Parathyroid adenoma (tissue), 2 donors: ENCODE measurements at regions not wholly inside any gene's neighbourhood (a gene's known extent, or its start where the extent isn't known, plus 50 kb on each side); places are given as distances from the start of the nearest gene placed in this dataset.

ENCODE experiments used
- H2AFZ ChIP-seq: fragments of 300-600 bp; sonication (generic); one replicate; pipeline ENCODE4 v1.7.0; 2017; ENCODE audit warnings: antibody characterized with exemption, mild to moderate bottlenecking
- H3K27ac ChIP-seq: fragments of 300-600 bp; sonication (generic); one replicate; pipeline ENCODE4 v1.7.0; 2017
- H3K27me3 ChIP-seq: fragments of 300-600 bp; sonication (generic); one replicate; pipeline ENCODE4 v1.7.0; 2017; ENCODE audit warnings: low read length; ENCODE audit not compliant: control insufficient read depth, insufficient read depth
- H3K36me3 ChIP-seq: fragments of 300-600 bp; sonication (generic); one replicate; pipeline ENCODE4 v1.7.0; 2017; ENCODE audit warnings: low read length; ENCODE audit not compliant: control insufficient read depth, insufficient read depth
- H3K4me1 ChIP-seq: fragments of 300-600 bp; sonication (generic); one replicate; pipeline ENCODE4 v1.7.0; 2017; ENCODE audit warnings: control low read depth
- H3K4me2 ChIP-seq: fragments of 300-600 bp; sonication (generic); one replicate; pipeline ENCODE4 v1.7.0; 2017; ENCODE audit warnings: low read length
- H3K4me3 ChIP-seq: fragments of 300-600 bp; sonication (generic); one replicate; pipeline ENCODE4 v1.7.0; 2017; ENCODE audit warnings: low read depth, low read length
- H3K79me2 ChIP-seq: fragments of 300-600 bp; sonication (generic); one replicate; pipeline ENCODE4 v1.7.0; 2017; ENCODE audit warnings: control low read depth
- H3K9ac ChIP-seq: fragments of 300-600 bp; sonication (generic); one replicate; pipeline ENCODE4 v1.7.0; 2017; ENCODE audit warnings: mild to moderate bottlenecking
- H3K9me3 ChIP-seq: fragments of 300-600 bp; sonication (generic); one replicate; pipeline ENCODE4 v1.7.0; 2017; ENCODE audit warnings: low read length; ENCODE audit not compliant: control insufficient read depth
- TF ChIP-seq, protein P1 (sequence below): fragments of 300-600 bp; sonication (generic); IDR thresholded peaks from one replicate; pipeline ENCODE4 v1.7.0; 2017; ENCODE audit warnings: antibody characterized with exemption, mild to moderate bottlenecking
- donor health status: primary hyperparathyroidism.

- Histone ChIP-seq H2AFZ (no peak overlapping the region), H3K4me3 (no peak overlapping the region), H3K79me2 (no peaks in the 10 kb centered on the region), H3K4me2 (no peak overlapping the region), H3K36me3 (no peaks in the 10 kb centered on the region), H3K9ac (no peak overlapping the region), H3K9me3 (no peaks in the 10 kb centered on the region), H3K4me1 (no peaks in the 10 kb centered on the region), H3K27me3 (no peaks in the 10 kb centered on the region), H3K27ac (no peak overlapping the region)
- TF ChIP-seq, protein P1, sequence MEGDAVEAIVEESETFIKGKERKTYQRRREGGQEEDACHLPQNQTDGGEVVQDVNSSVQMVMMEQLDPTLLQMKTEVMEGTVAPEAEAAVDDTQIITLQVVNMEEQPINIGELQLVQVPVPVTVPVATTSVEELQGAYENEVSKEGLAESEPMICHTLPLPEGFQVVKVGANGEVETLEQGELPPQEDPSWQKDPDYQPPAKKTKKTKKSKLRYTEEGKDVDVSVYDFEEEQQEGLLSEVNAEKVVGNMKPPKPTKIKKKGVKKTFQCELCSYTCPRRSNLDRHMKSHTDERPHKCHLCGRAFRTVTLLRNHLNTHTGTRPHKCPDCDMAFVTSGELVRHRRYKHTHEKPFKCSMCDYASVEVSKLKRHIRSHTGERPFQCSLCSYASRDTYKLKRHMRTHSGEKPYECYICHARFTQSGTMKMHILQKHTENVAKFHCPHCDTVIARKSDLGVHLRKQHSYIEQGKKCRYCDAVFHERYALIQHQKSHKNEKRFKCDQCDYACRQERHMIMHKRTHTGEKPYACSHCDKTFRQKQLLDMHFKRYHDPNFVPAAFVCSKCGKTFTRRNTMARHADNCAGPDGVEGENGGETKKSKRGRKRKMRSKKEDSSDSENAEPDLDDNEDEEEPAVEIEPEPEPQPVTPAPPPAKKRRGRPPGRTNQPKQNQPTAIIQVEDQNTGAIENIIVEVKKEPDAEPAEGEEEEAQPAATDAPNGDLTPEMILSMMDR: no peak
Observed at GRCh38 chr18:28794459-28795245, 617.7 kb upstream of the CDH2 start.

- no peaks in the 10 kb centered on the region for H3K27me3 ChIP-seq
- TF ChIP-seq, protein P1: no peak
- no peak overlapping the region for H3K27ac ChIP-seq
- H3K36me3 ChIP-seq: no peaks in the 10 kb centered on the region
- H3K9ac ChIP-seq: no peak overlapping the region
- no peaks in the 10 kb centered on the region for H3K4me1 ChIP-seq
- no peak overlapping the region for H3K4me3 ChIP-seq
- H3K79me2 ChIP-seq: no peaks in the 10 kb centered on the region
- H3K9me3 ChIP-seq: no peaks in the 10 kb centered on the region
- no peak overlapping the region for H3K4me2 ChIP-seq
- no peak overlapping the region for H2AFZ ChIP-seq
Observed at GRCh38 chr18:28793901-28794300, 617.0 kb upstream of the CDH2 start.

DNA sequence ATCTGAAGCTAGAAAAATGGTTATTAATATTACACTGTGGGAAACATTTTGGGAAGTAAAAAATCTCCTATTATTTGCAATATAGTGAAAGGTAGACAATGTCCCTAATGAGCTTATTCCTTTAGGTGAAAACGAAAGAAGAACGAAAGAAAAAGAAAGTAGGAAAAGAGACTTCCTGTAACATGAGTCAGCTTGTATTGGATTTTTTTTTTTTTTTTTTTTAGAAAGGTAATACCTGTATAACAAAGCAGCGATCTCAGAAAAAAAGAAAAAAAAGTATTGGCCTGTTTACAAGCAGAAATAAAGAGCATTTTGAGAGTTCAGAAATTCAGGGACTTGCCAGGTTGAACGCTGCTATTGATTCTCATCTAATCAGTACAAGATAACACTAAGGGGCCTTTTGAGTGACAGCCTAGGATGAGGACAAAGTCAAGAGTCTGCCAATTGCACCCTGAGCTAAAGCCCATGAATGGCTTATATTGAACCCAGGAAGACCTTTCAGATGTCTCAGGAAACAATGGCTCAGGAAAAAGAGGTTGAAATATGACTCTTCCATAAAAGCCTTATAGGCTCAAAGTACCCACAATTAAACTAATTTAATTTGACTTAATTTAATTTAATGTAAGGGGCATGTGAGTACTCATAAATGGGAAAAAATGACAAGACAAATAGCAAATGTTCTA is 615.6 kb upstream of the CDH2 start:
- H3K4me2 ChIP-seq: peak overlapping the region; percentile 11
- no peaks in the 10 kb centered on the region for H3K79me2 ChIP-seq
- TF ChIP-seq, protein P1: no peak
- H3K9me3 ChIP-seq: no peaks in the 10 kb centered on the region
- H2AFZ ChIP-seq: no peak overlapping the region
- no peak overlapping the region for H3K9ac ChIP-seq
- no peaks in the 10 kb centered on the region for H3K4me1 ChIP-seq
- H3K4me3 ChIP-seq: peak overlapping the region; percentile 6
- H3K36me3 ChIP-seq: no peaks in the 10 kb centered on the region
- no peak overlapping the region for H3K27ac ChIP-seq
- no peaks in the 10 kb centered on the region for H3K27me3 ChIP-seq

DNA sequence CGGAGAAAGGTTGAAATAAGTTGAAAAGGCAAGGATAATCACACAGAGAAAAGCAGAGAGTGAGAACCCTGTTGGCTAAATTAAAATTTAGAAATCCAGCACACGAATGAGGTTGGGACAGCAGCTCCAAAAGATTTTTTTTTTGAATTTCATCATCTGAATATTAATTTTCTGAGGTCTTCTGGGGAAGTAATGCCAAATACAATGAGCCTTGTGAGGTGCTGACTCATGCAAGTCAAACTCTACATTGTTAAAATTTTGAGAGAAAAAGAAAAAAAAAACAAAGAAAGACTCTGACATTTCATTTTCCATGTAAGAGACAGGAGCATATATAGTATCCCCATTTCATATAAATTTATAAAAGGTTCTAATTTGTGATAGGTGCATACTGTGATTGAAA is 614.2 kb upstream of the CDH2 start:
- H2AFZ ChIP-seq: no peak overlapping the region
- H3K27me3 ChIP-seq: no peaks in the 10 kb centered on the region
- H3K9me3 ChIP-seq: no peaks in the 10 kb centered on the region
- H3K4me2 ChIP-seq: no peak overlapping the region
- H3K9ac ChIP-seq: no peak overlapping the region
- TF ChIP-seq, protein P1: no peak
- no peaks in the 10 kb centered on the region for H3K36me3 ChIP-seq
- H3K4me1 ChIP-seq: no peaks in the 10 kb centered on the region
- H3K79me2 ChIP-seq: no peaks in the 10 kb centered on the region
- no peak overlapping the region for H3K27ac ChIP-seq
- H3K4me3 ChIP-seq: no peak overlapping the region
